HEK293T (cell line): ENCODE measurements at regions not wholly inside any gene's neighbourhood (a gene's known extent, or its start where the extent isn't known, plus 50 kb on each side); places are given as distances from the start of the nearest gene placed in this dataset.
"Not testable (repeated sequence)": the region's sequence is repeated elsewhere in the genome, so short reads cannot be mapped to it uniquely, and the experiment has no call there.

ENCODE experiments used
- CTCF ChIA-PET: fragments of 350-600 bp; formaldehyde crosslinking; extraction: SDS; loops from one replicate; lab custom pipeline; 2021; ENCODE audit warnings: antibody characterized with exemption, inconsistent platforms; lab: Yijun Ruan, JAX
- POLR2A ChIA-PET: fragments of 350-600 bp; formaldehyde crosslinking; extraction: SDS; loops from one replicate; lab custom pipeline; 2020; ENCODE audit warnings: antibody characterized with exemption, inconsistent platforms; lab: Yijun Ruan, JAX
- DNase-seq: peaks from one replicate; pipeline ENCODE4 v3.0.0; 2012; ENCODE audit warnings: mixed read lengths; ENCODE audit errors: extremely low spot score
- ARNT ChIP-seq: fragments of 450-650 bp; IDR thresholded peaks from 2 replicates; pipeline ENCODE4 v1.6.1; 2017; ENCODE audit warnings: mild to moderate bottlenecking
- BHLHE40 ChIP-seq: fragments of 450-650 bp; IDR thresholded peaks from 2 replicates; pipeline ENCODE4 v1.6.1; 2016; ENCODE audit warnings: mild to moderate bottlenecking, moderate library complexity, borderline replicate concordance
- CTBP1 ChIP-seq: fragments of 450-650 bp; IDR thresholded peaks from 2 replicates; pipeline ENCODE4 v1.6.1; 2016; ENCODE audit warnings: borderline replicate concordance
- ELF4 ChIP-seq: fragments of 450-650 bp; IDR thresholded peaks from 2 replicates; pipeline ENCODE4 v1.6.1; 2017; ENCODE audit warnings: antibody characterized with exemption
- FOXA1 ChIP-seq: fragments of 450-650 bp; IDR thresholded peaks from 2 replicates; pipeline ENCODE4 v1.6.1; 2016; ENCODE audit warnings: mild to moderate bottlenecking
- FOXK2 ChIP-seq: fragments of 450-650 bp; IDR thresholded peaks from 2 replicates; pipeline ENCODE4 v1.6.1; 2016; ENCODE audit warnings: mild to moderate bottlenecking
- FOXM1 ChIP-seq: fragments of 450-650 bp; IDR thresholded peaks from 2 replicates; pipeline ENCODE4 v1.6.1; 2017; ENCODE audit warnings: mild to moderate bottlenecking, borderline replicate concordance
- HDGF ChIP-seq: fragments of 450-650 bp; IDR thresholded peaks from 2 replicates; pipeline ENCODE4 v1.6.1; 2017; ENCODE audit warnings: antibody characterized with exemption, borderline replicate concordance
- L3MBTL2 ChIP-seq: fragments of 450-650 bp; conservative IDR thresholded peaks from 2 replicates; pipeline ENCODE4 v1.6.1; 2016; ENCODE audit warnings: mild to moderate bottlenecking
- LEF1 ChIP-seq: fragments of 450-650 bp; IDR thresholded peaks from 2 replicates; pipeline ENCODE4 v1.6.1; 2017; ENCODE audit warnings: mild to moderate bottlenecking, borderline replicate concordance
- NFRKB ChIP-seq: fragments of 450-650 bp; IDR thresholded peaks from 2 replicates; pipeline ENCODE4 v1.6.1; 2016; ENCODE audit warnings: mild to moderate bottlenecking, moderate library complexity
- PKNOX1 ChIP-seq: fragments of 450-650 bp; IDR thresholded peaks from 2 replicates; pipeline ENCODE4 v1.6.1; 2016
- SP1 ChIP-seq: fragments of 450-650 bp; IDR thresholded peaks from 2 replicates; pipeline ENCODE4 v1.6.1; 2017
- SUZ12 ChIP-seq: fragments of 450-650 bp; IDR thresholded peaks from 2 replicates; pipeline ENCODE4 v1.6.1; 2016; ENCODE audit warnings: mild to moderate bottlenecking
- TARDBP ChIP-seq: fragments of 450-650 bp; IDR thresholded peaks from 2 replicates; pipeline ENCODE4 v1.6.1; 2016
- ZNF384 ChIP-seq: fragments of 450-650 bp; IDR thresholded peaks from 2 replicates; pipeline ENCODE4 v1.6.1; 2016

- no peak for DNase-seq
- CTCF ChIA-PET, result interaction anchor here (0.6 kb wide), 1 partner anchor 87 kb away, joined by 3 read pairs; no protein-coding TSS in a partner anchor
- TF ChIP-seq SP1 (no peak), ZNF384 (no peak), FOXM1 (no peak), FOXA1 (no peak), ARNT (no peak), CTBP1 (no peak), L3MBTL2 (no peak), PKNOX1 (no peak)
- POLR2A ChIA-PET, result no interaction called here
Observed at GRCh38 chr2:34234823-34235222, 635.7 kb upstream of the FAM98A start.

DNA sequence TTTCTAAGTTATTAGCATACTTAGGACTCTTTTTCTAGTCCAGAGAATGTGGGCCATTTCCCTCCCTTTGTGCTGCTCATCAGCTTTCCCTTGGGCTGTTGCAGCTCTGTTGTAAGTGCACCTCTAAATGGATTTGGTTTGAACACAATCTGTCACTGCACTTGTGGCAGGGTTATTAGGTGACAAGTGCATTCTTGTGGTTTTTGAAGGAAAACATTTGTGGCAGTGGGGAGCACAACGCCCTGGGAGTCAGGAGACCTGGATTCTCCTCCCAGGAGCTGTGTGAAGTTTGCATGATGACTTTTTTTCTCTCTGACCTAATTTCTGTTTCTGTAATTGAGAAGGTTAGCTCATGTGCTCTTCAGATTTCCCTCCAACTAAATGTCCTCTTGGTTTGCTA lies 630.9 kb upstream of the FAM98A start:
- CTCF ChIA-PET, result no interaction called here
- DNase-seq, result no peak

GRCh38 chr2:34215174-34215573 lies 616.1 kb upstream of the FAM98A start:
- POLR2A ChIA-PET, result no interaction called here
- no peak for TF ChIP-seq SUZ12
- no peak for DNase-seq
- CTCF ChIA-PET, result no interaction called here

More for the DNA sequence above, 630.9 kb upstream of the FAM98A start:
- POLR2A ChIA-PET, result no interaction called here
- TF ChIP-seq CTBP1 (no peak), PKNOX1 (no peak), SP1 (no peak), ELF4 (no peak), HDGF (no peak), NFRKB (no peak), L3MBTL2 (no peak), LEF1 (no peak), TARDBP (no peak), ZNF384 (no peak)

- CTCF ChIA-PET, DNase-seq, POLR2A ChIA-PET: not testable (repeated sequence)
Observed at GRCh38 chr2:34210382-34210781, 611.3 kb upstream of the FAM98A start.

DNA sequence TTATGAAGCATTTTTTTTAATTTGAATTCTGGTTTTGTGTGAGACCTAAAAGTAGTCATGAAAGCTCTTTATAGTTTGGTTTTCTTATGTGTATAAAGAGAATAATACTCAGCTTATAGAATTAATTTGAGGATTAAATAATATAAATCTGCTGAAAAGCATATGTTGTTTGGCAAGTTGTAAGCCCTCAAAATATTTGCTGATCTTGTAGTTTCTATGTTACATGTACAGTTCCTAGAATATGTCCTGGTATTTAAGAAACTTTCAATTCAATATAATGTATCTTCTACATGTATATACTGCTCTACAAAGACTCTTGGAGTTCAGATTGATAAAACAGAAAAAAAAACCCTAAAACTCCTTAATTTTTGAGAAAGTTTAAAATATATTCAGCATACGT lies 605.5 kb upstream of the FAM98A start:
- CTCF ChIA-PET, result no interaction called here
- POLR2A ChIA-PET, result no interaction called here

DNA sequence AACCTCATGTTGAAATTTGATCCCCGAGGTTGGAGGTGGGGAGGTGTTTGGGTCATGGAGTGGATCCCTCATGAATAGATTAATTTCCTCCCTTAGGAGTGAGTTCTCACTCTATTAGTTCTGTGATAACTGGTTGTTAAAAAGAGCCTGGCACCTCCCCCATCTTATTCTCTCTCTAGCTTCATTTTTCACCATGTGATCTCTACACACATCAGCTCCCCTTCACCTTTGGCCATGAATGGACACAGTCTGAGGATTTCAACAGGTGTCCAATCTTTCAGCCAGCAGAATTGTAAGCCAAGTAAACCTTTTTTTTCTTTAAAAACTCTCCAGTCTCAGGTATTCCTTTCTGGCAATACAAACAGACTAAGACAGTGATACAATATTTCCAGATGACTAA lies 602.0 kb upstream of the FAM98A start:
- TF ChIP-seq ELF4, result no peak
- TF ChIP-seq BHLHE40, result no peak
- TF ChIP-seq ZNF384, result no peak
- TF ChIP-seq LEF1, result no peak
- TF ChIP-seq TARDBP, result no peak
- no peak for TF ChIP-seq FOXK2
- no peak for TF ChIP-seq NFRKB
- no peak for TF ChIP-seq SP1
- TF ChIP-seq CTBP1, result no peak
- no peak for TF ChIP-seq PKNOX1
- TF ChIP-seq SUZ12, result no peak
- no peak for TF ChIP-seq ARNT
- TF ChIP-seq HDGF, result no peak
- no peak for TF ChIP-seq FOXM1
- TF ChIP-seq L3MBTL2, result no peak
- TF ChIP-seq FOXA1, result no peak
- ChIA-PET CTCF (no interaction called here), POLR2A (no interaction called here)
- no peak for DNase-seq

More for the DNA sequence above, 605.5 kb upstream of the FAM98A start:
- DNase-seq, result no peak
- TF ChIP-seq FOXK2 (no peak), HDGF (no peak), TARDBP (no peak), BHLHE40 (no peak), SP1 (no peak), SUZ12 (no peak), LEF1 (no peak), NFRKB (no peak), PKNOX1 (no peak), ZNF384 (no peak), L3MBTL2 (no peak)

DNA sequence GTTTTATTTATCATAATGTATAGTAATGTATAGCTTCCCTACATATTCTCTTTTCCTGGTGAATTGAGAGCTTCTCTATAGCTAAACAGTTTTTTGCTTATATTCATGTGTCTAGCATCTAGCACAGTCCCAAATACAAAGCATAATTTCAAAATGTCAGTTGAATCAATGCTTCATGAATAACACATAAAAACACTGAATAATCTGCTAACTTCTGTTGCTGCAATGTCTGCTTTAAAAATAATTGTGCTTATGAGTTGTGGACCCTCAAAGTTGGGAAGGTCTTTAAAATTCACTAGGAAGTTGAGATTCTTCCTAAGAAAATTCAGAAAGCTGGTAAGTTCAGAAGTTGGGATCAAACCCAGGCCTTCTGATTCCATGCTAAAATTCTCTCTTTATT lies 600.9 kb upstream of the FAM98A start:
- no peak for TF ChIP-seq SP1
- no peak for TF ChIP-seq FOXK2
- no peak for TF ChIP-seq LEF1
- TF ChIP-seq TARDBP, result no peak
- no peak for TF ChIP-seq ELF4
- POLR2A ChIA-PET, result no interaction called here
- CTCF ChIA-PET, result no interaction called here
- no peak for DNase-seq
